ENCODE measurements at regions not wholly inside any gene's neighbourhood (a gene's known extent, or its start where the extent isn't known, plus 50 kb on each side); places are given as distances from the start of the nearest gene placed in this dataset.

- WGBS (ENCODE audit: low lambda C conversion rate): 4% methylated on average over 2 of the region's 2 CpGs
- H3K79me2 ChIP-seq (ENCODE audit: insufficient read depth, low read length): no peaks in the 10 kb centered on the region
- no peak overlapping the region for H3K9ac ChIP-seq (ENCODE audit: insufficient read depth, low read depth, low read length)
- peaks cover 0 to 11% of the 10 kb centered on the region in 2 experiments; a peak in 3 of 5 replicates for H3K27me3 ChIP-seq (ENCODE audit: control insufficient read depth in 1 of 2, insufficient read depth in 2 of 2, low read length in 2 of 2)
- FAIRE-seq (no peak), ATAC-seq (no peak), DNase-seq (ENCODE audit: low spot score) (no peak)
- CTCF ChIA-PET (ENCODE audit: low intra/inter-chr PET ratio, low total read pairs): no interaction called here
- in situ Hi-C loops (cut with HindIII; ENCODE audit: extremely low pct_ligation_motif_present, low pct_unique_long_range_greater_than_20kb): no loop called here
- POLR2A ChIA-PET: no interaction called here
- no peak overlapping the region for H3K27ac ChIP-seq (ENCODE audit: extremely low read length, insufficient read depth, low read length)
- H3K9me3 ChIP-seq (ENCODE audit: low read length): no peaks in the 10 kb centered on the region
- intact Hi-C loops (cut with micrococcal nuclease; ENCODE audit: unreplicated experiment): no loop called here
- no peaks in the 10 kb centered on the region for H4K20me1 ChIP-seq (ENCODE audit: insufficient read depth, low read length)
- no peak overlapping the region for H2AFZ ChIP-seq (ENCODE audit: low read length)
- H3K4me3 ChIP-seq (replicated peaks in 1 of 3; ENCODE audit: insufficient read depth in 1 of 3, low read depth in 2 of 3, low read length in 3 of 3): no peak overlapping the region
- no peaks in the 10 kb centered on the region for H3K4me1 ChIP-seq (ENCODE audit: insufficient read depth, low read length)
- BruUV-seq (replicated peaks): no TSS peak
- no peaks in the 10 kb centered on the region for H3K36me3 ChIP-seq (replicated peaks in 1 of 2; ENCODE audit: control insufficient read depth in 1 of 2, insufficient read depth in 2 of 2, low read length in 2 of 2)
- no peak overlapping the region for H3K4me2 ChIP-seq (ENCODE audit: low read depth, low read length)
- TF ChIP-seq ATF5 (CRISPR knock-in tag; IDR thresholded peaks at IDR 0.05; ENCODE audit: low read depth): no peak
- no peak for TF ChIP-seq ZBTB2 (CRISPR knock-in tag; IDR thresholded peaks at IDR 0.05; ENCODE audit: low read depth)
- TF ChIP-seq ARHGAP35 (CRISPR knock-in tag; IDR thresholded peaks at IDR 0.05; ENCODE audit: borderline replicate concordance): no peak
- TF ChIP-seq MYC (CRISPR knock-in tag; IDR thresholded peaks at IDR 0.05; ENCODE audit: borderline replicate concordance): no peak
- TF ChIP-seq ERF (CRISPR knock-in tag; IDR thresholded peaks at IDR 0.05): no peak
- no peak for TF ChIP-seq ZNF557 (CRISPR knock-in tag; IDR thresholded peaks at IDR 0.05)
- TF ChIP-seq ZNF101 (CRISPR knock-in tag; IDR thresholded peaks at IDR 0.05; ENCODE audit: borderline replicate concordance, low read depth): no peak
- no peak for TF ChIP-seq NR3C1 (CRISPR knock-in tag; IDR thresholded peaks at IDR 0.05)
- TF ChIP-seq RERE (CRISPR knock-in tag; IDR thresholded peaks at IDR 0.05; ENCODE audit: low read depth): no peak
- TF ChIP-seq ZNF570 (CRISPR knock-in tag; IDR thresholded peaks at IDR 0.05; ENCODE audit: borderline replicate concordance): no peak
- no peak for TF ChIP-seq BORCS8-MEF2B (CRISPR knock-in tag; IDR thresholded peaks at IDR 0.05)
- TF ChIP-seq ZNF12 (CRISPR knock-in tag; IDR thresholded peaks at IDR 0.05): no peak
- TF ChIP-seq ZBTB42 (CRISPR knock-in tag; IDR thresholded peaks at IDR 0.05): no peak
- no peak for TF ChIP-seq NFE2 (CRISPR knock-in tag; IDR thresholded peaks at IDR 0.05)
- no peak for TF ChIP-seq HNRNPH1 (optimal IDR thresholded peaks at IDR 0.05; ENCODE audit: low read depth, low read length)
- TF ChIP-seq ZXDC (CRISPR knock-in tag; IDR thresholded peaks at IDR 0.05): no peak
- TF ChIP-seq SRSF4 (IDR thresholded peaks at IDR 0.05; ENCODE audit: low read depth, low read length, poor library complexity, severe bottlenecking): no peak
These were observed 187.0 kb upstream of the S1PR3 start for GRCh38 chr9:88804254-88804596.
